Caco-2 (cell line): ENCODE measurements at regions not wholly inside any gene's neighbourhood (a gene's known extent, or its start where the extent isn't known, plus 50 kb on each side); places are given as distances from the start of the nearest gene placed in this dataset.

Experiments
- BruUV-seq: library from RNA; stranded (reverse); fragments of 400-500 nt; replicated peaks from 2 replicates; lab custom pipeline; 2021; lab: Mats Ljungman, UMichigan
- CTCF ChIA-PET: fragments of 300-600 bp; sonication (Branson Sonifier 250); formaldehyde crosslinking; loops from one replicate; lab custom pipeline; 2022; ENCODE audit warnings: antibody characterized with exemption; lab: Charles Lee
- POLR2A ChIA-PET: fragments of 300-600 bp; sonication (Branson Sonifier 250); formaldehyde crosslinking; loops from one replicate; lab custom pipeline; 2022; ENCODE audit warnings: antibody characterized with exemption; lab: Charles Lee
- DNase-seq, 2 experiments: peaks; one replicate each; pipeline versions ENCODE4 v3.0.0 to v3.0.0-alpha.2; 2020 to 2022
- H3K27me3 ChIP-seq: replicated peaks from 2 replicates; pipeline ENCODE4 v1.6.0; 2011; ENCODE audit warnings: low read length; ENCODE audit not compliant: control insufficient read depth, insufficient read depth
- H3K36me3 ChIP-seq: 2 replicates; pipeline ENCODE4 v1.5.1; 2011; ENCODE audit warnings: low read length; ENCODE audit not compliant: control insufficient read depth, insufficient read depth
- H3K4me1 ChIP-seq: fragments of 250-450 bp; sonication (Bioruptor Pico); 2 replicates; pipeline ENCODE4 v1.5.1; 2020; ENCODE audit warnings: mild to moderate bottlenecking
- H3K4me3 ChIP-seq: 2 replicates; pipeline ENCODE4 v1.5.1; 2011; ENCODE audit warnings: low read depth, mild to moderate bottlenecking, control low read depth, low read length
- H3K9me3 ChIP-seq: fragments of 250-450 bp; sonication (Bioruptor Pico); 2 replicates; pipeline ENCODE4 v1.5.1; 2020; ENCODE audit warnings: mild to moderate bottlenecking, moderate library complexity
- H3K27ac Mint-ChIP-seq: one replicate; pipeline ENCODE4 v1.8.0; 2022; ENCODE audit warnings: mixed read lengths; ENCODE audit not compliant: unreplicated experiment
- H3K27me3 Mint-ChIP-seq: one replicate; pipeline ENCODE4 v1.8.0; 2022; ENCODE audit warnings: mixed read lengths; ENCODE audit not compliant: insufficient read depth, unreplicated experiment
- H3K36me3 Mint-ChIP-seq: one replicate; pipeline ENCODE4 v1.8.0; 2022; ENCODE audit warnings: mild to moderate bottlenecking, mixed read lengths; ENCODE audit not compliant: insufficient read depth, unreplicated experiment
- H3K4me1 Mint-ChIP-seq: one replicate; pipeline ENCODE4 v1.8.0; 2022; ENCODE audit warnings: low read depth, mixed read lengths; ENCODE audit not compliant: unreplicated experiment
- H3K4me3 Mint-ChIP-seq: one replicate; pipeline ENCODE4 v1.8.0; 2022; ENCODE audit warnings: mild to moderate bottlenecking, moderate library complexity, mixed read lengths; ENCODE audit not compliant: unreplicated experiment
- H3K9me3 Mint-ChIP-seq: one replicate; pipeline ENCODE4 v1.8.0; 2022; ENCODE audit warnings: mixed read lengths; ENCODE audit not compliant: unreplicated experiment
- CTCF ChIP-seq, 2 experiments: fragments of 200-600 bp in 1 of 2; IDR thresholded peaks; 1 replicate in 1 of 2; 2 replicates in 1 of 2; pipeline versions ENCODE4 v1.5.1 to v1.8.0; 2011 to 2022; ENCODE audit warnings: antibody characterized with exemption in 1 of 2, control low read depth in 1 of 2, inconsistent platforms in 1 of 2, low read depth in 1 of 2, low read length in 1 of 2, mild to moderate bottlenecking in 1 of 2, moderate library complexity in 1 of 2; ENCODE audit not compliant: insufficient read depth in 1 of 2, severe bottlenecking in 1 of 2, unreplicated experiment in 1 of 2
- intact Hi-C: fragments of 100-400 bp; cut with micrococcal nuclease; formaldehyde crosslinking; loops from one replicate; pipeline ENCODE4 v1.10.0; 2022; ENCODE audit not compliant: unreplicated experiment

- Mint-ChIP-seq H3K27me3 (no peaks in the 10 kb centered on the region), H3K36me3 (peaks cover 3% of the 10 kb centered on the region), H3K9me3 (no peaks in the 10 kb centered on the region), H3K27ac (no peak overlapping the region), H3K4me1 (peaks cover 14% of the 10 kb centered on the region), H3K4me3 (no peak overlapping the region)
- ChIA-PET CTCF (interaction anchor here (1.7 kb wide), 1 partner anchor 85 kb away, joined by 6 read pairs; no protein-coding TSS in a partner anchor), POLR2A (no interaction called here)
- no TSS peak for BruUV-seq
- Histone ChIP-seq H3K36me3 (no peaks in the 10 kb centered on the region), H3K4me1 (peaks cover 18% of the 10 kb centered on the region; the same call in 1 of the 2 replicates), H3K9me3 (no peaks in the 10 kb centered on the region), H3K27me3 (no peaks in the 10 kb centered on the region), H3K4me3 (no peak overlapping the region; the same call in 1 of the 2 replicates)
- no peak for DNase-seq
- no peak for TF ChIP-seq CTCF (IDR thresholded peaks at IDR 0.05; ENCODE audit: insufficient read depth in 1 of 2, low read depth in 1 of 2, low read length in 1 of 2, severe bottlenecking in 1 of 2, unreplicated experiment in 1 of 2)
- intact Hi-C loops = loop anchor here (1.0 kb wide), 1 partner anchor 26 kb away; no protein-coding TSS in a partner anchor
Observed at GRCh38 chr1:39106801-39107327, 80.7 kb downstream of the NDUFS5 start.

- no peaks in the 10 kb centered on the region for H3K36me3 Mint-ChIP-seq
- intact Hi-C loops = no loop called here
- no peak for DNase-seq
- Histone ChIP-seq H3K4me3 (no peak overlapping the region), H3K4me1 (peaks cover 18% of the 10 kb centered on the region; the same call in 1 of the 2 replicates), H3K9me3 (no peaks in the 10 kb centered on the region), H3K36me3 (no peaks in the 10 kb centered on the region), H3K27me3 (no peaks in the 10 kb centered on the region)
- ChIA-PET POLR2A (no interaction called here), CTCF (no interaction called here)
- H3K27me3 Mint-ChIP-seq = no peaks in the 10 kb centered on the region
- H3K4me1 Mint-ChIP-seq = peaks cover 14% of the 10 kb centered on the region
- BruUV-seq = TSS peak; percentile 20
- no peaks in the 10 kb centered on the region for H3K9me3 Mint-ChIP-seq
- H3K27ac Mint-ChIP-seq = no peak overlapping the region
- no peak for TF ChIP-seq CTCF (IDR thresholded peaks at IDR 0.05; ENCODE audit: insufficient read depth in 1 of 2, low read depth in 1 of 2, low read length in 1 of 2, severe bottlenecking in 1 of 2, unreplicated experiment in 1 of 2)
- no peak overlapping the region for H3K4me3 Mint-ChIP-seq
Observed at GRCh38 chr1:39107341-39108290, 81.5 kb downstream of the NDUFS5 start.

- DNase-seq = no peak
- BruUV-seq = no TSS peak
- H3K36me3 Mint-ChIP-seq = no peaks in the 10 kb centered on the region
- H3K36me3 ChIP-seq = no peaks in the 10 kb centered on the region
- H3K27me3 Mint-ChIP-seq = no peaks in the 10 kb centered on the region
- H3K9me3 Mint-ChIP-seq = no peaks in the 10 kb centered on the region
- H3K27me3 ChIP-seq = no peaks in the 10 kb centered on the region
- H3K4me3 ChIP-seq = no peak overlapping the region
- 0 out of 2 replicates have a peak, but pooled peaks cover 15% of the 10 kb centered on the region for H3K4me1 ChIP-seq
- H3K4me3 Mint-ChIP-seq = no peak overlapping the region
- ChIA-PET CTCF (interaction anchor here (1.4 kb wide), 1 partner anchor 149 kb away, joined by 3 read pairs; no protein-coding TSS in a partner anchor), POLR2A (interaction anchor here (0.6 kb wide), 1 partner anchor 107 kb away, joined by 3 read pairs; no protein-coding TSS in a partner anchor)
- intact Hi-C loops = no loop called here
- peaks cover 3% of the 10 kb centered on the region for H3K4me1 Mint-ChIP-seq
- no peak overlapping the region for H3K27ac Mint-ChIP-seq
- no peaks in the 10 kb centered on the region for H3K9me3 ChIP-seq
- TF ChIP-seq CTCF (IDR thresholded peaks at IDR 0.05; ENCODE audit: insufficient read depth in 1 of 2, low read depth in 1 of 2, low read length in 1 of 2, severe bottlenecking in 1 of 2, unreplicated experiment in 1 of 2) = no peak
Observed at GRCh38 chr1:39109644-39110043, 83.5 kb downstream of the NDUFS5 start.
